Prostate gland (tissue), 2 donors: ENCODE measurements at regions not wholly inside any gene's neighbourhood (a gene's known extent, or its start where the extent isn't known, plus 50 kb on each side); places are given as distances from the start of the nearest gene placed in this dataset.

Experiments used
- DNase-seq: peaks from one replicate; pipeline ENCODE4 v3.0.0-alpha.2; 2019; ENCODE audit warnings: low spot score
- H3K27ac ChIP-seq, 2 donors: fragments of 200-600 bp; sonication (generic); 2 replicates each; pipeline ENCODE4 v1.5.1; 2017 to 2019
- H3K27me3 ChIP-seq: fragments of 200-600 bp; sonication (generic); replicated peaks from 2 replicates; pipeline ENCODE4 v1.5.1; 2019; ENCODE audit not compliant: insufficient read depth
- H3K36me3 ChIP-seq, 2 donors: fragments of 200-600 bp; sonication (generic); 1 replicate in 1 of 2; 2 replicates in 1 of 2; pipeline versions ENCODE4 v1.5.1 to v1.8.1; 2017 to 2019
- H3K4me1 ChIP-seq: fragments of 200-600 bp; sonication (generic); replicated peaks from 2 replicates; pipeline ENCODE4 v1.5.1; 2019
- H3K4me3 ChIP-seq, 2 donors: fragments of 200-600 bp; sonication (generic); 2 replicates each; pipeline ENCODE4 v1.5.1; 2017 to 2019
- H3K9me3 ChIP-seq: fragments of 200-600 bp; sonication (generic); 2 replicates; pipeline ENCODE4 v1.5.1; 2017
- POLR2A ChIP-seq: fragments of 450-650 bp; IDR thresholded peaks from one replicate; pipeline ENCODE4 v1.6.1; 2016; ENCODE audit warnings: antibody characterized with exemption, mild to moderate bottlenecking
- POLR2AphosphoS5 ChIP-seq: sonication (generic); formaldehyde crosslinking; IDR thresholded peaks from one replicate; pipeline ENCODE4 v1.6.1; 2017; ENCODE audit warnings: antibody characterized with exemption
- WGBS: methylation state at CpG from one replicate; pipeline ENCODE4 v1.1.5; 2018; 5-methylcytosine and 5-hydroxymethylcytosine counted together
- intact Hi-C: fragments of 100-400 bp; cut with DNase I; formaldehyde crosslinking; loops from one replicate; pipeline ENCODE4 v1.14.2; 2022
- TF ChIP-seq, protein P1 (sequence below), 4 experiments: fragments of 200-600 bp in 2 of 4; fragments of 450-650 bp in 2 of 4; sonication (generic) in 2 of 4; IDR thresholded peaks; 1 replicate in 3 of 4; 2 replicates in 1 of 4; pipeline ENCODE4 v1.5.1; 2016 to 2019; ENCODE audit warnings: antibody characterized with exemption in 4 of 4, mild to moderate bottlenecking in 2 of 4, moderate library complexity in 2 of 4

- H3K4me3 ChIP-seq = no peak overlapping the region
- H3K36me3 ChIP-seq = no peaks in the 10 kb centered on the region
- WGBS = 91% methylated on average over 2 of the region's 2 CpGs
- no peak for DNase-seq
- no peaks in the 10 kb centered on the region for H3K9me3 ChIP-seq
- no peaks in the 10 kb centered on the region for H3K27me3 ChIP-seq
- no peaks in the 10 kb centered on the region for H3K4me1 ChIP-seq
- H3K27ac ChIP-seq = no peak overlapping the region
- TF ChIP-seq POLR2A = no peak
- TF ChIP-seq, protein P1, sequence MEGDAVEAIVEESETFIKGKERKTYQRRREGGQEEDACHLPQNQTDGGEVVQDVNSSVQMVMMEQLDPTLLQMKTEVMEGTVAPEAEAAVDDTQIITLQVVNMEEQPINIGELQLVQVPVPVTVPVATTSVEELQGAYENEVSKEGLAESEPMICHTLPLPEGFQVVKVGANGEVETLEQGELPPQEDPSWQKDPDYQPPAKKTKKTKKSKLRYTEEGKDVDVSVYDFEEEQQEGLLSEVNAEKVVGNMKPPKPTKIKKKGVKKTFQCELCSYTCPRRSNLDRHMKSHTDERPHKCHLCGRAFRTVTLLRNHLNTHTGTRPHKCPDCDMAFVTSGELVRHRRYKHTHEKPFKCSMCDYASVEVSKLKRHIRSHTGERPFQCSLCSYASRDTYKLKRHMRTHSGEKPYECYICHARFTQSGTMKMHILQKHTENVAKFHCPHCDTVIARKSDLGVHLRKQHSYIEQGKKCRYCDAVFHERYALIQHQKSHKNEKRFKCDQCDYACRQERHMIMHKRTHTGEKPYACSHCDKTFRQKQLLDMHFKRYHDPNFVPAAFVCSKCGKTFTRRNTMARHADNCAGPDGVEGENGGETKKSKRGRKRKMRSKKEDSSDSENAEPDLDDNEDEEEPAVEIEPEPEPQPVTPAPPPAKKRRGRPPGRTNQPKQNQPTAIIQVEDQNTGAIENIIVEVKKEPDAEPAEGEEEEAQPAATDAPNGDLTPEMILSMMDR (IDR thresholded peaks at IDR 0.05) = no peak
- no peak for TF ChIP-seq POLR2AphosphoS5
- intact Hi-C loops = no loop called here
These were observed 90.2 kb upstream of the CCDC112 start for GRCh38 chr5:115386657-115387056.

GRCh38 chr5:115384587-115385375 lies 88.3 kb upstream of the CCDC112 start:
- Histone ChIP-seq H3K27me3 (no peaks in the 10 kb centered on the region), H3K27ac (no peak overlapping the region), H3K9me3 (no peaks in the 10 kb centered on the region), H3K36me3 (no peaks in the 10 kb centered on the region), H3K4me1 (no peaks in the 10 kb centered on the region), H3K4me3 (no peak overlapping the region)
- WGBS = 69% methylated on average over 1 of the region's 1 CpG
- intact Hi-C loops = no loop called here
- no peak for TF ChIP-seq POLR2AphosphoS5
- DNase-seq = no peak

GRCh38 chr5:115382989-115383388 lies 86.5 kb upstream of the CCDC112 start:
- Histone ChIP-seq H3K4me1 (no peaks in the 10 kb centered on the region), H3K9me3 (no peaks in the 10 kb centered on the region), H3K27ac (no peak overlapping the region), H3K4me3 (no peak overlapping the region), H3K36me3 (no peaks in the 10 kb centered on the region), H3K27me3 (no peaks in the 10 kb centered on the region)
- WGBS = 100% methylated on average over 1 of the region's 1 CpG
- DNase-seq = no peak
- TF ChIP-seq POLR2AphosphoS5 (no peak), POLR2A (no peak)
- TF ChIP-seq, protein P1 (IDR thresholded peaks at IDR 0.05) = no peak
- intact Hi-C loops = no loop called here

- Histone ChIP-seq H3K27me3 (no peaks in the 10 kb centered on the region), H3K27ac (no peak overlapping the region), H3K36me3 (no peaks in the 10 kb centered on the region), H3K9me3 (no peaks in the 10 kb centered on the region), H3K4me1 (no peaks in the 10 kb centered on the region), H3K4me3 (no peak overlapping the region)
- intact Hi-C loops = no loop called here
- WGBS = 84% methylated on average over 4 of the region's 4 CpGs
- TF ChIP-seq, protein P1 (IDR thresholded peaks at IDR 0.05) = no peak
- TF ChIP-seq POLR2AphosphoS5 = no peak
- TF ChIP-seq POLR2A = no peak
- no peak for DNase-seq
These were observed 85.6 kb upstream of the CCDC112 start for GRCh38 chr5:115381911-115382662.

DNA sequence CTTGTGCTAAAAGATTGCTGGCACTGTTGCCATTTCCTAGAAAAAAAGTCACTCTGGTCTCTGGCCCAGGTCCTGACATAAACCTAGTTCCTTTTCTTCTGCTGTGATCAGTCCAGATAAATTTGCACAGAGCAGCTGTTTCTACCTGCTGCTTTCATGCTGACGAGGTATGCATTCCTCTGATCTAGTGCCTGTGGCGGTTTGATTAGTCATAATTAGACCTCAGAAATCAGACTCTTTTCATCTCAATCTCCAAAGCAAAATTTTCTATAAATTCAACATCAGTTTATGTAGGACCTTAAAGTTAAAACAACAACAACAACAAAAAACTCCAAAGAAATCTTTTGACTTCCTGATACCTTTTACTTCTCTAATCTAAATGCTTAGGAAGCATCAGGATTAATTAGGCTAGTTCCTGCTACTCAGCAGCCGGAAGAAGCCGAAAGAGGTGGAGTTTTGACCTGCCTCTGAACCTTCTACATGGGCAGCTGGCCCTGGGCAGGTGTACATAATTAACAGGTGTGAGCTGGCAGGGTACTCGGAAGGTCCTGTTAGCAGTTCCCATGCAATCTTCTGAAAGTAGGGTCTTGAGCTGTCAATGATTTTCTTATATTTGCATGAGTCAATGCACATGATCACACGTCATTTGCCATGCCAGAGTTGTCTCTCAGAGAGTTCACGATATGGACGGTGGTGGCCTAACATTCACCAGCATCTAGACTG lies 83.3 kb upstream of the CCDC112 start:
- DNase-seq = no peak
- TF ChIP-seq, protein P1 (IDR thresholded peaks at IDR 0.05) = no peak
- TF ChIP-seq POLR2A (no peak), POLR2AphosphoS5 (no peak)
- H3K36me3 ChIP-seq = no peaks in the 10 kb centered on the region
- no peak overlapping the region for H3K4me3 ChIP-seq
- WGBS = 52% methylated on average over 8 of the region's 8 CpGs
- H3K27ac ChIP-seq = no peak overlapping the region
- intact Hi-C loops = loop anchor here (5.0 kb wide), 1 partner anchor 208 kb away; no protein-coding TSS in a partner anchor
- H3K27me3 ChIP-seq = no peaks in the 10 kb centered on the region
- no peaks in the 10 kb centered on the region for H3K9me3 ChIP-seq
- H3K4me1 ChIP-seq = no peaks in the 10 kb centered on the region
